HEK293T (cell line): ENCODE measurements at regions not wholly inside any gene's neighbourhood (a gene's known extent, or its start where the extent isn't known, plus 50 kb on each side); places are given as distances from the start of the nearest gene placed in this dataset.

ENCODE experiments used
- CTCF ChIA-PET: fragments of 350-600 bp; formaldehyde crosslinking; extraction: SDS; loops from one replicate; lab custom pipeline; 2021; ENCODE audit warnings: antibody characterized with exemption, inconsistent platforms; lab: Yijun Ruan, JAX
- POLR2A ChIA-PET: fragments of 350-600 bp; formaldehyde crosslinking; extraction: SDS; loops from one replicate; lab custom pipeline; 2020; ENCODE audit warnings: antibody characterized with exemption, inconsistent platforms; lab: Yijun Ruan, JAX
- DNase-seq: peaks from one replicate; pipeline ENCODE4 v3.0.0; 2012; ENCODE audit warnings: mixed read lengths; ENCODE audit errors: extremely low spot score
- ARNT ChIP-seq: fragments of 450-650 bp; IDR thresholded peaks from 2 replicates; pipeline ENCODE4 v1.6.1; 2017; ENCODE audit warnings: mild to moderate bottlenecking
- BHLHE40 ChIP-seq: fragments of 450-650 bp; IDR thresholded peaks from 2 replicates; pipeline ENCODE4 v1.6.1; 2016; ENCODE audit warnings: mild to moderate bottlenecking, moderate library complexity, borderline replicate concordance
- CTBP1 ChIP-seq: fragments of 450-650 bp; IDR thresholded peaks from 2 replicates; pipeline ENCODE4 v1.6.1; 2016; ENCODE audit warnings: borderline replicate concordance
- ELF4 ChIP-seq: fragments of 450-650 bp; IDR thresholded peaks from 2 replicates; pipeline ENCODE4 v1.6.1; 2017; ENCODE audit warnings: antibody characterized with exemption
- FOXA1 ChIP-seq: fragments of 450-650 bp; IDR thresholded peaks from 2 replicates; pipeline ENCODE4 v1.6.1; 2016; ENCODE audit warnings: mild to moderate bottlenecking
- FOXK2 ChIP-seq: fragments of 450-650 bp; IDR thresholded peaks from 2 replicates; pipeline ENCODE4 v1.6.1; 2016; ENCODE audit warnings: mild to moderate bottlenecking
- FOXM1 ChIP-seq: fragments of 450-650 bp; IDR thresholded peaks from 2 replicates; pipeline ENCODE4 v1.6.1; 2017; ENCODE audit warnings: mild to moderate bottlenecking, borderline replicate concordance
- HDGF ChIP-seq: fragments of 450-650 bp; IDR thresholded peaks from 2 replicates; pipeline ENCODE4 v1.6.1; 2017; ENCODE audit warnings: antibody characterized with exemption, borderline replicate concordance
- L3MBTL2 ChIP-seq: fragments of 450-650 bp; conservative IDR thresholded peaks from 2 replicates; pipeline ENCODE4 v1.6.1; 2016; ENCODE audit warnings: mild to moderate bottlenecking
- LEF1 ChIP-seq: fragments of 450-650 bp; IDR thresholded peaks from 2 replicates; pipeline ENCODE4 v1.6.1; 2017; ENCODE audit warnings: mild to moderate bottlenecking, borderline replicate concordance
- NFRKB ChIP-seq: fragments of 450-650 bp; IDR thresholded peaks from 2 replicates; pipeline ENCODE4 v1.6.1; 2016; ENCODE audit warnings: mild to moderate bottlenecking, moderate library complexity
- SP1 ChIP-seq: fragments of 450-650 bp; IDR thresholded peaks from 2 replicates; pipeline ENCODE4 v1.6.1; 2017
- SUZ12 ChIP-seq: fragments of 450-650 bp; IDR thresholded peaks from 2 replicates; pipeline ENCODE4 v1.6.1; 2016; ENCODE audit warnings: mild to moderate bottlenecking
- TARDBP ChIP-seq: fragments of 450-650 bp; IDR thresholded peaks from 2 replicates; pipeline ENCODE4 v1.6.1; 2016
- ZNF384 ChIP-seq: fragments of 450-650 bp; IDR thresholded peaks from 2 replicates; pipeline ENCODE4 v1.6.1; 2016
- TF ChIP-seq, protein P1 (sequence below): fragments of 450-650 bp; IDR thresholded peaks from 2 replicates; pipeline ENCODE4 v1.6.1; 2016

DNA sequence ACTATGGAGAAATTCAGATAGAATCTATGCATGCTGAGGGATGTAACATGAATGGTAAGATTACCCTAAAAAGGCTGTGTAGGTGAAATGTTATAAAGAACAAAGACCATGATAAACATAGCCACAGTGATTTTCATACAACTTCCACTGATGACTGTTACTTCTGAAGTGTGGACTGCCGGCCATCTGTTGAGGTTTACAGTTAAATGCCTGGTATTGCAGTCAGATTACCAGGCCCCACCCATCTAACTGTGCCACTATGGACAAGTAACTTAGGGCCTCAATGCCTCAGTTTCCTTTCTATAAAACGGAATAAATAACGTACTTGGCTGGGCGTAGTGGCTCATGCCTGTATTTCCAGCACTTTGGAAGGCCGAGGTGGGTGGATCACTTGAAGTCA is 395.6 kb downstream of the KLF12 start:
- no peak for TF ChIP-seq NFRKB
- no peak for TF ChIP-seq FOXA1
- no peak for TF ChIP-seq SP1
- no peak for TF ChIP-seq CTBP1
- TF ChIP-seq ELF4 = no peak
- TF ChIP-seq ARNT = no peak
- no peak for TF ChIP-seq FOXK2
- no peak for TF ChIP-seq TARDBP
- no peak for TF ChIP-seq ZNF384
- TF ChIP-seq LEF1 = no peak
- no peak for TF ChIP-seq L3MBTL2
- TF ChIP-seq, protein P1, sequence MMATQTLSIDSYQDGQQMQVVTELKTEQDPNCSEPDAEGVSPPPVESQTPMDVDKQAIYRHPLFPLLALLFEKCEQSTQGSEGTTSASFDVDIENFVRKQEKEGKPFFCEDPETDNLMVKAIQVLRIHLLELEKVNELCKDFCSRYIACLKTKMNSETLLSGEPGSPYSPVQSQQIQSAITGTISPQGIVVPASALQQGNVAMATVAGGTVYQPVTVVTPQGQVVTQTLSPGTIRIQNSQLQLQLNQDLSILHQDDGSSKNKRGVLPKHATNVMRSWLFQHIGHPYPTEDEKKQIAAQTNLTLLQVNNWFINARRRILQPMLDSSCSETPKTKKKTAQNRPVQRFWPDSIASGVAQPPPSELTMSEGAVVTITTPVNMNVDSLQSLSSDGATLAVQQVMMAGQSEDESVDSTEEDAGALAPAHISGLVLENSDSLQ = no peak
- no peak for TF ChIP-seq SUZ12
- TF ChIP-seq FOXM1 = no peak
- TF ChIP-seq HDGF = no peak
- TF ChIP-seq BHLHE40 = no peak
- CTCF ChIA-PET = no interaction called here

DNA sequence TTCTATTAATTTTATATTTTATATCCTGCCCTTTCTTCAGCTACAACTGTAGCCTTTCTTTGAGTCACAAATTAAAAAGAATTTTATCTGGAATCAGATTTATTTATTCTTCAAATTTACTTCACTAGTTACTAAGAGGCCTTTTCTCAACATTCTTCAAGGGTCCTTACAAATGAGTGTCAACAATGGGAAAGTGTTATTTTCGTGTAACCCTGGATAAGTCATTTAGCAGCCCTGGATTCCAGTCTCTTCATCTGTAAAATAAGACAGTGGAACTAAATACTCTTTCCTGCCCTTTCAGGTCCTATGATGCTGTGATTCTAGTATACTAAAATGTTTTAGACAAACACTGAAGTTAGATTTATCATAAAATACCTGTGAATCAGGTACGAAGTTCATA is 397.0 kb downstream of the KLF12 start:
- ChIA-PET POLR2A (no interaction called here), CTCF (no interaction called here)

More for the DNA sequence above, 395.6 kb downstream of the KLF12 start:
- DNase-seq = no peak
- POLR2A ChIA-PET = no interaction called here

DNA sequence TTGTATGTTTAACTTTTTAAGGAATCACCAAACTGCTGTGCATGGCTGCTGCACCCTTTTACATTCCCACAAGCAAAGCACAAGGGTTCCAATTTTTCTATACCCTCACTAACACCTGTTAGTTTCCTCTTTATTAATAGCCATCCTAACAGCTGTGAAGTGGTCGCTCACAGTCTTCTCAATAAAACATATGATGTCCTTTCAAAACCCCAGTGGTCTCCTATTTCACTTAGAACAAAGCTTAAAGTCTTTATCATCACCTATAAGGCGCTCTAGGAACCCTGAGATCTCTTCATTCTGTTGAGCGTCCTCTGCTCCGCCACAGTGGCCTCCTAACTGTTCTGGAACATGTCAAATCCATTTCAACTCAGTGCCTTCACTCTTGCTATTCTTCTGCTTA is 400.5 kb downstream of the KLF12 start:
- ChIA-PET CTCF (no interaction called here), POLR2A (no interaction called here)
- TF ChIP-seq ARNT (no peak), LEF1 (no peak), BHLHE40 (no peak), ZNF384 (no peak), TARDBP (no peak), SP1 (no peak), FOXK2 (no peak), HDGF (no peak), SUZ12 (no peak), CTBP1 (no peak), FOXA1 (no peak), FOXM1 (no peak), NFRKB (no peak)
- TF ChIP-seq, protein P1 = no peak
- DNase-seq = no peak

More for the DNA sequence above, 397.0 kb downstream of the KLF12 start:
- DNase-seq = no peak
- no peak for TF ChIP-seq HDGF
- no peak for TF ChIP-seq L3MBTL2
- no peak for TF ChIP-seq FOXM1
- no peak for TF ChIP-seq FOXA1
- no peak for TF ChIP-seq BHLHE40
- no peak for TF ChIP-seq FOXK2
- no peak for TF ChIP-seq ZNF384
- TF ChIP-seq SP1 = no peak
- TF ChIP-seq NFRKB = no peak
- no peak for TF ChIP-seq SUZ12
- TF ChIP-seq LEF1 = no peak
- no peak for TF ChIP-seq ARNT
- no peak for TF ChIP-seq CTBP1
- TF ChIP-seq TARDBP = no peak
- TF ChIP-seq ELF4 = no peak
- TF ChIP-seq, protein P1 = no peak

DNA sequence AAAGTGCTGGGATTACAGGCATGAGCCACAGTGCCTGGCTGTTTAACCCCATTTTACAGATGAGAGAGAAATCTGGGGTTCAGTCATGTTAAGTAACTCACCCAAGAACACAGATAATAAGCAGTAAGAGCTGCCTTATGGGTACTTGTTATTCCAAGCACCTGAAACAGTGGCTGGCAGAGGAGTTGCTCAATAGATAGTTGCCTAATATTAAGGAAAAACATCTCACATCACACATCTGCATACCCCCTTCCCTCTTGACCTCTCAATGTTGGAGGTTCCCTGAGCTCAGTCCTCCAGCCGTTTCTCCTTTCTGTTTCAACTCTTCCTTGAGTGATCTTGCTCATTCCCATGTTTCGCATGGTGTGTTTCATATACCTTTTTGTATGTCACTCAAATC is 401.9 kb downstream of the KLF12 start:
- CTCF ChIA-PET = no interaction called here
- POLR2A ChIA-PET = no interaction called here
- TF ChIP-seq CTBP1 (no peak), ZNF384 (no peak), FOXA1 (no peak), ELF4 (no peak), ARNT (no peak), HDGF (no peak), BHLHE40 (no peak), NFRKB (no peak), FOXM1 (no peak), L3MBTL2 (no peak), LEF1 (no peak), SUZ12 (no peak), FOXK2 (no peak), TARDBP (no peak), SP1 (no peak)
- TF ChIP-seq, protein P1 = no peak
- no peak for DNase-seq

DNA sequence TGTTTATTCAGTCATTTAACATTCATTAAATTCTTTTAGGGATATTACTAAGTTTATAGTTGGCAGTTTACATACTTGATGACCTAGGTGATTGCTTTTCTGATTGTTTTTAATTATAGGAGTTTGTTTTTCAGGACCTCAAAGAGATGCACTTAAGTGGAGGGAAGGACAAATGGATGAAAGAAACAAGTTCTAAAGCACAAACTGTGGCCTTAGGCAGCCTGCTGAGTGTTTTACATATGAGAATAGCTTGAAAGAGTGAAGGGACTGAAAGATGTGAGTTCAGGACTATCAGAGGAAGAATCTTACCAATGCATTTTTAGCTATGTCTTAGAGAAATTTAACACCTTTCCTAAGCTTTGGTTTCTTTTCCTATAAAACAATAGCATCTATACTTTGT is 402.6 kb downstream of the KLF12 start:
- POLR2A ChIA-PET = no interaction called here
- no peak for DNase-seq
- CTCF ChIA-PET = no interaction called here
- TF ChIP-seq ZNF384 (no peak), FOXM1 (no peak), SUZ12 (no peak), SP1 (no peak), ELF4 (no peak), ARNT (no peak)

DNA sequence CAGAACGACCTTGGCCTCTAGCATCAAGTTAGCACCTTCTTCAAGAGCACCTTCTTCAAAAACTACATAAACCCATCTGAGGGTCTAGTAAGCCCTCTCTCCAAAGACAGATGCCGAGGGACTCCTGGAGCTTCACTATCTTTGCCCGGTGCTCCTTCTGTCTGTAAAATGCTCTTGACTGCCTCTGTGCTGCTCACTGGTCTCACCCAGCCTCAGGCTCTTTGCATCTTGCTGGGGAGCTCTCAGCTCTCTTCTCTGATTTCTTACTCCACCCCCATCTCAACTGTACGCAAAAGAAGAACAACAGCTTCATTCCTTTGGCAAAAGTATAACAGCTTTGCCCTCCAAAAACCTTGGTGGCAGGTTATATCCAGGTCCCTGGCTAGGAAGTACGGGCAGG is 404.2 kb downstream of the KLF12 start:
- DNase-seq = no peak

More for the DNA sequence above, 404.2 kb downstream of the KLF12 start:
- CTCF ChIA-PET = no interaction called here
- TF ChIP-seq FOXK2 (no peak), ZNF384 (no peak), LEF1 (no peak), SUZ12 (no peak), ELF4 (no peak), BHLHE40 (no peak), FOXA1 (no peak), SP1 (no peak), TARDBP (no peak), NFRKB (no peak), ARNT (no peak), HDGF (no peak), FOXM1 (no peak), CTBP1 (no peak), L3MBTL2 (no peak)
- TF ChIP-seq, protein P1 = no peak
- POLR2A ChIA-PET = no interaction called here
